Fibroblast of skin of back (primary cell): ENCODE measurements at regions not wholly inside any gene's neighbourhood (a gene's known extent, or its start where the extent isn't known, plus 50 kb on each side); places are given as distances from the start of the nearest gene placed in this dataset.

Source experiments
- DNase-seq: peaks from one replicate; pipeline ENCODE4 v3.0.0-alpha.2; 2013

DNA sequence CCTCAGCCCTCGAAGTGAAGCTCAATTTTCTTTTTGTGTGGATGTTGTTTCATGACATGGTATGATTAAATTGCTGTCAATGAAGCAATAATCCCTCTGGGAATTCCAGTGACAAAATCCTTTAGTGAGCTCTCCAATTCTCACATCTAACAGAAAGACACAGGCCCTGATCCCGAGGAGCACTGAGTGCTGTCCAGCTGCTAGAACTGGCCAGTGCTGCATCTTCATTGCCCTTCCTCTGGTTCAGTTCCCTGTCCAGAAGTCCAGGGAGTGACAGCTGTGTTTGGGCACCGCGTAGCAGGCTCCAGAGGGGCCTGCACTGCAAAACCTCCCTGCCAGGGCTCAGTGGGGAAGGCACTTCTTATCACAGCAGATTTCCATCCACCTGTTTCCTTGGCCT is 516.8 kb upstream of the ATP11B start:
- DNase-seq, result no peak

DNA sequence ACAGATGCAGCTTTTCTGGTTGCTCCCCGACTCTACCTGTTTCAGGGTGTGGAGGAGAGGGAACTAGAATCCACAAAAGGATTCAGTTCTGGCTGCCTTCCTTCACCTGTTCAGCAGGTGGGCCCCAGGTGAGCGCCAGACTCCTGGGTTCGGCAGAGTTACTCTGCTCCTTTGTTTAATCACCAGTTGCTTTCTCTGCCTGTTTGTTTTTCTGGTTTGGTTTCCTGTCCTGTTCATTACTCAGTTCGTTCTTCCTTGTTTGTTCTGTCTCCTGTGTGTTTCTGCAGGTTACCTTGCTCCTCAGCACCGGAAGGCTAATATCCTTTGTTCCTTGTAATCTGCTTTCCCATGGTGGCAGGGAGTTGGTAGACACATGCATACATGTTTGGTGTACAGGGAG is 508.5 kb upstream of the ATP11B start:
- no peak for DNase-seq

DNA sequence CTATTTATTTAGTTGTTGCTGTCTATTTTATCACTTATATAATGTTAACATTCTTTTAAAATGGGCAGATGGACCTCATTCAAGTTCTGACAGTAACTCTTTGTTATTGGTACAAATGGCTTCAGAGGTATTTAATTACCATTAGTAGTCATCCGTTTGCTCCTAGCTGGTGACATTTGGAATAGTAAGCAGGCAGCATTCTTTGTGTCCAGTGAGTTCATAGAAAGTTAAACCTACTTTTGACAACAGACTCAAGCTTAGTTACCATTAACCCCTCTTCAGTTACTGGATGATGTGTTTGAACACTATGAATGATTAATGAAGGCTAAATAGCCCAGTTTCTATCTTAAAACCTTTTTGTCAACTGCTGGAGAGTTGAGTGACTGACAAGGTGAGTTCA is 500.7 kb upstream of the ATP11B start:
- no peak for DNase-seq

DNA sequence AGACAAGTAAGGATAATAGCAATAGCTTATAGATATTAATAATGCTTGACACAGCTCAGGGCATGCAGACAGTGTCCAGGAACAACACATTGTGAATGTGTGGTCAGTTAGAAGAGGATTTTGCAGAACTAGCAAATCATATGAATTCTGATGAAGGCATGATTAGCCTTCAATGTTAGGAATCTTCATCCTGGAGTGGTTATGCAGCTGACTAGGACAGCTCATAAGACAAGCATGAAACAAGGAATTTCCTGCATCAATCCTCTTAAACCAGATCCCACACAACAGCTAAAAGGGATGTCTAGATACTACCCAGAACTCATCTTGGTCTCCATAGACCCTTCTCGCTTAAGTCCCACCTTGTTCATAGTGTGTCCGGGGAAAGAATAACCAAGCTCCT is 499.0 kb upstream of the ATP11B start:
- DNase-seq, result peak; percentile 91

DNA sequence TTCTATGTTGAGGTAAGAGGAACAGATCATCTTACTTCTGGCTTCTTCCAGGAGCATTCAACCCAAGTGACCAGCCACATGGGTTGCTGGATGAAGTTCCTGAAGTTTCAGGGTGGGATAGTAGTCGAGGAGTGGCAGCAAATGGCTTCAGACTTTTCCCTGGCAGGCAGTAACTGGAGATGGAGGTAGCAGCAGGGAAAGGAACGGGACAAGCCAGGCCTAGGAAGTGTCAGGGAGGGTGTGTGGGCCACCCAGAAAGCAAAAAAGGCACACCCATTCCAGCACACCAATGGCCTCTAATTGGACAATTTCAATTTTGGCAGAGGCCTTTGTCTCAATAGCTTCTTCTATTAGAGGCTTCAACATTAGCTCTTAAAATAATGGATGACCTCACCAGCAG is 498.6 kb upstream of the ATP11B start:
- DNase-seq, result peak; percentile 25

DNA sequence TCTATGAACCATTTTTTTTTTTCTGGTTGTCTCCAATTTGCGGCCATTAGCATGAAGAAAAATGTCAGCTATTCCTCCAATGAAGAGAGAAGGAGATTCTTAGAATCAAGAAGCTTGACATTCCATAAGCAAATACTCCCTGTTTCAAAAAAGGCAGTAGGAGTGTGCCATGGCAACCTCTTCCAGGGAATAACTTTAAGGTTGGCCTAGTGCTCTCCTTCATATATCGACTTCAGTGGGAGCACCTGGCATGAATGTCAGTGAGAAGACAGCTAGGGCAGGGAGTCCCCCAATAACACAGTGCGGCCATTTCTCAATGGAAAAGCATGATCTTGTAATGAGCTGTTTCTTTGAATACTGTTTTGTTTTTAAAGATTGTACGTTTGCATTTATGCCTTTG is 493.0 kb upstream of the ATP11B start:
- no peak for DNase-seq

DNA sequence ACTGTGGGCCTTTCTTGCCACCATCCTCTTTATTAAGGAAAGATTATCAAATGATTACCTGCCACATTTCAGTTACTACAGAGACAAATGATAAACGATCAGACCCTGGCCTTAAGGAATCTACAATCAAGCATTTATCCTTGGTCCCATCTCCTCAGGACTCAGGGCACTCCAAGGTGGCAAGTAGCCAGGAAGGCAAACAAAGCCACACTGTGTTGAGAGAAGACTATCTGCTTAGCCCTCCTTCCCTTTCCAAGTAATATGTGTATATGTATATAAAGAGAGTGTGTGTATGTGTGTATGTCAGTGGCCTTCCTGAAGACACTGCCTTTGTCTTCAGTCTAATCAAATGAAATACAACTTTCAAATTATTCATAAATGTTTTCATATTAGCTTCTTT is 490.1 kb upstream of the ATP11B start:
- DNase-seq, result no peak

DNA sequence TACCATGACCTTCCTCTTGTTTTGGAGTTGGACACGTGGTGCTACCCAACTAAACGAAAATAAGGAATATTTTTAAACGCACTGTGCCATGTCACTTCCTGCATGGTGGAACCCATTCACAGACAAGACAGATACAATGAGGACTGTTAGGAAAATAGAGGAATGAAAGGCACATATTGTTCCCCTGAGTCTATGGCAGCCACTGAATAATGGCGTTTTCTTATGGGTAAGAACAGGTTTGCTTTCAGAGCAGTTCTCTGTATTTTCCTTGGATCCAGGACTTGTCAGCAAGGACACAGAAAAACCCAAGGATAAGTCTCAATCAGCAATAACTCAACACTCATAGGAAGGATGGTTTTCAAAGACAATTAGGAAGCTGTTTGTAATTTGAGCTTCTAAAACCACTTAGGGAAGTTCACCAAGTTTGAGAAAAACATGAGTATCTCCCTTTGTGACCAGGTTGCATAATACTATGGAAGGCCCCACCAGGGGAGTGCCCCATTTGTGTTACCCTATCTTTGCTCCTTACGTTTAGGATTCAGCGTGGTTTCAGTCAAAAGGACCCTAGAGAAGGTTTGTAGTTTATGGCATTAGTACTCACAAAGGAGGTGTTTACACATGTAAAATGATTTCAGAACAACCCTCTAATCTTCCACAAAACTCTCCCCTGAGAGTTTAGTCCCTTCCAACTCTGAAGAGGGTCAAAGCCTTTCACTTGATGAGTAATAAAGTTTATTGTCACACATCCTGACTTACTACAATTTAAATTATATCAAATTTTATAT is 487.2 kb upstream of the ATP11B start:
- DNase-seq, result no peak

DNA sequence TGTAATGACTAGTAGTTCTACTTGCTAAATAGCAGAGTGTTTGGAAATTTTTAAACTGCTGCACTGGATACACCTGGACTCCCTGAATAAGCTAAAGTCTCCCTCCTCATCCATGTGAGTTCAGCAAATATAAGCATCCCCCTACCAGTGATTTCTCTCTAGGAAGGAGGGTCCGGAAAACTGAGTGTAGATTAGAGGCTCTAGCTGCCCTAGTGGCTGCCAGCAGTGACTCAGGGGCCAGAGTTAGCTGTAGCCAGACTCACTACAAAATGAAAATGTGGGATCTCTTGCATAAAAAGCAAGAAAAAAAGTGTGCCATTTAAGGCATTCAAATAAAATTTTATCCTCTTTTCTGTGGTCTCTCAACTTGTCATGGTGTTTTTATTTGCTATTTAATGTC is 485.0 kb upstream of the ATP11B start:
- DNase-seq, result no peak

DNA sequence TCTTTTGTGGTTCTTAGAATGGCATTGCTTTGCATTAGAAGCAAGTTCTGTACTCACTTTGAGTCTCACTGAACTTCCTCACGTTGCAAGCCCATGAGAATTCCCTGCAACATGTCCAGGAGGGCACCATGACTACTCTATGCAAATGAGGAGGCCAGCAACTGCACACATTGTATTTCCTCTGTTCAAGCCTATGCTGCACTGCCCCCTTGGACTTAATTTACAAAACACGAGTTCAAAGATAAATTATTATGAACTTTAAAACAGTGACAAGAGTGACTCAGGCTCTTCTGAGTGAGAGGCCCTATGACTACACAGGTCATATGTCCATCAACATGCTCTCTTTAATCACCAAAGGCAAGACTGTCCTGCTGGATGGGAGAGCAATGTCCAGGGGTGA is 484.2 kb upstream of the ATP11B start:
- no peak for DNase-seq

DNA sequence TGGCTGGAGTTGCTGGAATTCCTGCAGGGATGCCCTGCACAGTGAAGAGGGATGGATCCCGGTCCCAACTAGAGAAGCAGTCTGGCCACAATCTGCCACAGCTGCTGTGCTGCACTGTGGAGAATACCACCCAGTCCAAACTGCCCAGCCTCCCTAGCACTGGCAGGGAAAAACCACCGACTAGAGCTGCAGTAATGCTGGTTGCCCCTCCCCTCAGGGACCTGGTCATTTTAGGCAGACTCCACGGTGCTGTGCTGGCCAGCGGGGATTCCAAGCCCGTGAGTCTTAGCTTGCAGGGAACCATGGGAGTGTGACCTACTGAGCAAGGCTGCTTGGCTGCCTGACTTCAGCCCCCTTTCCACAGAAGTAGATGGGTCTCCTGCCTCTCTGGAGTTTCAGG is 478.0 kb upstream of the ATP11B start:
- peak; percentile 12 for DNase-seq

DNA sequence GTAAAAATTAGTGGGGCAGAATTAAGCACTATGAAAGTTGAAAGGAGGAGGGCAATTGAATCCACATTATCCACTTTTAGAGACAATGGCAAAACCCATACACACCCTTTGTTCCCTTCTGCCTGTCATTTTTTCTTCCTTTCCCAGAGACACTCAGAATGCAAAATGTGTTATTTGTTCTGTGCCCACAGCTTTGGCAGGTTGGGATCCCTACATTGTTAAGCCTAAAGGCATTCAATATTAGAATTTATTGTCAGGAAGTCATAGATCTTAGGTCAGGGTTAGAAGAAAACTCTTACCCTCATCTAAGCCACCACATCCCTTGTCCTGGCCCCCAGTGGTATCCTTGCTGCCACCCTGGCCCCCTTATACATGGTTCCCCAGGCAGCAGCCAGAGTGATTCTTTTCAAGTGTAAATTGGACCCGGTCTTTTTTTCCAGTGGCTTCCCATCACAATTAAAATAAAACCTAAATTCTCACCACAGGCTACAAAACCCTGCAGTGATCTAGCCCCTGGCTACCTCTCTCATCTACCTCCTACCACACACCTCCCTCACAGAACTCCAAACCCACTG is 470.1 kb upstream of the ATP11B start:
- no peak for DNase-seq

DNA sequence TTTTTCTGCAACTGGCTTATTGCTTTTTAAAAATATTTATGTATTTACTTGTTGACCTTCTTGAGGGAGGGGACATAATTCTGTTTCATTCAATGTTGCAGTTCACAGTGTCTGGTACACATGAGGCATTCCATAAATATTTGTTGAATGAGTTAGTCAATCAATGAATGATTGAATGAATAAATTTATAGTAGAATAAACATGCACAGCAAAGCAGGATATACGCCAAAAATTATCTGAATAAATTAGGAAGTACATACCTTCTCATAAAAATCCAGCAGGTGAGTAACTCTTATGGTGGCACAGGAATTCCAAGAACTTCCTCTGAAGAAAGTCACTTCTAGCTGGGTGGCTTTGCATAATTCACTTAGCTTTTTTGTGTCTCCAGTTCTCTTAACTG is 469.4 kb upstream of the ATP11B start:
- peak; percentile 13 for DNase-seq

DNA sequence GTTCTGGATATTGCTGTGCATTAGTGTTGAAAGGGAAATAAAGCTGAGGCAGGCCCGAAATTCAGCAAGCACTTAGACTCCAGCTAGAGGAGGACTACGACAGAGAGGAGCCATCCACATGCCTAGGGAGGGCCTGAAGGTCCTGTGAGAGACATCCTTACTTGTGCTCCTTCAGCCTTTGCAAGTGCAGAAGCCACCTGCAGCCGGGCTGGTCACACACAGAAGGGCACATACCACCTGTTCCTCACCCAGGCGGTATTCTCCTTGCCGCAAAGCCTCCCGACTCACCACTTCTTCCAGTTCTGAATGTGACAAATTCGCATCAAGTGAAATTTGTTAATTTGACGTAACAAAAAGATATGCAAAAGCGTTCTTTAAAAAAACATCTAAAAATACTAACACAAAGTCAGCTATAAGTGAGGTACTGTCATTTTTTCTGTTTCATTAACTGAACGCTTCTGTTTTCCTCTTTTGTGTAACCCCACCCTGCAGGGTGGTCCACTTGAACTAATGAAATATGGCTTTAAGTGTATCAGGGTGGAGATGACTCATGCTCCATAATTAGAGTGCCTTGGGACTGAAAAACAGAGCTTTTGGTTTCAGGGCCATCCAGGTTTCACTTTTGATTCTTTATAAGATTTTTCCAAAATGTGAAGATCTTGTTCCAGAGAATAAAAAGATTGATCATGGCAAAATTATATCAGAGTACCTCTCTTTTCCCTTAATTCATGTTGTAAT is 467.9 kb upstream of the ATP11B start:
- DNase-seq, result peak; percentile 51

DNA sequence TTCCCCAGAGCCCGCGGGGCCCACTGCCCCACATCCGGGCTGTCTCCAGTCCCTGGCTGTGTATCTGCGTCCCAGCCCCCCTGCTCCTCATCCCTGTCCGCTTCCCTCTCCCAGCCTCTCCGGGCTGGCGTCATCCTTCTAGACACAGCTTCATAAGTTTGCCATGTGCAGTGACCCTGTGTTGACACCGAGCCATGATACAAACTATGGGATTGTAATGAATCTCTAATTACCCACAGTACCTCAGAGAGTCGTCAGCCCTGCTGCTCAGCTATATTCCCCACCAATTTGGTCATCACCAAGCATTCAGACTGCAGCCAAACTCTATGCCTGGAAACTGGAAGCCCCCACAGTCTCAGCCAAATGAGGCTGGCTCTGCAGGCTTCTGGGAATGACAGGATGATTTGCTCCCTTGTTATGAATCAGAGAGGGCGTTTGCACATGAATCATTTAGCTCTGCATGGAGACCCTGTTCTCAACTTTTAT is 466.1 kb upstream of the ATP11B start:
- peak; percentile 74 for DNase-seq

DNA sequence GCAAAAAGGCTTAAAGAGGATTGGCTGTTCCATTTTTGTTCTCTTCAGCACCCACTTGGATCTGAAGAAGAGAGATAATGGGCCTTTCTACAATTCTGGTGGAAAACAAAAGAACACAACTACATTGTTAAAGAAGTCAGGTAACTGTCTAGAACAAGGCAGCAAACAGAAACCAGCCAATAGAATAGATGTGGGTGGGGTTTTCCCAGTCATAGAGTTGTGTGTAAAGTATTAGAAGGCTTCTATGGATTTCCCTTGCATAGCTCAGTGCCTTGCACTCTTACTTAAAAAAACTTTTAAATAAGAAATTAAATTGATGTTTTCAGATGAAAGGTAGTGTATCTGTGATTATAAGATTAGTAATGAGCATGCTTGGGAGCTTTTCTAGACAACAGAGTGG is 462.7 kb upstream of the ATP11B start:
- no peak for DNase-seq

DNA sequence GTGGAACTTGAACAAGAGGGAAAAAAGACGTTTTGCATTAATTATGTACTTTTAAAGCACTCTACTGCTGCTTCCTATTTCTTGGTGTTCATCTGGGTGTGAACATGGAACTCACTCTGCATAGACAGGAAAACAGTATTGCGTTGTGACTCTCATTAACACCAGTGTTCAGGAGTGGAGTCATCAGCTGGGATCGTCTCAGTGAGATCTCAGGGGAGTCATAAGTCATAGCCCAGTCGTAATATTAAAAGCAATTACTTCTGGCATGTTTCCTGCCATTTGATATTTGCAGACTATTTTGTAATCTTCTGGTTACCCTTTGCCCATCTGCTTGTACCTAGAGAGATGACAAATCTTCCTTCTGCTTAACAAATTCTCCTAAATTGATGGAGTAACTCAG is 462.0 kb upstream of the ATP11B start:
- DNase-seq, result peak; percentile 26

DNA sequence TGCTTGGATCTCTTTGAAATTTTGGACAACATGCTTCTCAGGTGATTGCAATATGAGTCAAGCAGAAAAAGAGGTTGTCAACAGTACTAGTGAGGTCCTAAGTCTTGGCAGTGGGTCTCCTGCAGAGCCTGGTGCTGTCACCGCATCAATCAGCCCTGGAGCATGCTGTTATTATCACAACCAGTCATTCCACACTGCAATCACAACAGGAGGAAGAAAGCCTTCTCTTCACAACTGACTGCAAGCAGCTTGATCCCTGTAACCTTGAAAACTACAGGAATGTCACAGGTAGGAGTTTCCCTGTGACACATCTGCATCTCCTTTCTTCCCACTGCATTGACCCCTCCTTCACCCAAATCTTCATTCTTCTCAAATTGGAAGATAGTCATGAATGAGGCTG is 451.1 kb upstream of the ATP11B start:
- no peak for DNase-seq

DNA sequence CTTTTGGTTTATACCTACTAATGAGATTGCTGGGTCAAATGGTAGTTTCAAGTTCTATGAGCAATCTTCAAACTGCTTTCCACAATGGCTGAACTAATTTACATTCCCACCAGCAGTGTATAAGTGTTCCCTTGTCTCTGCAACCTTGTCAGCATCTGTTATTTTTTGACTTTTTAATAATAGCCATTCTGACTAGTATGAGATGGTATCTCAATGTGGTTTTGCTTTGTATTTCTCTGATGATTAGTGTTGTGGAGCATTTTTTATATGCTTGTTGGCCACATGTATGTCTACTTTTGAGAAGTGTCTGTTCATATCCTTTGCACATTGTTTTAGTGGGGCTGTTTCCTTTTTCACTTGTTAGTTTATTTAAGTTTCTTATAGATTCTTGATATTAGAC is 449.3 kb upstream of the ATP11B start:
- peak; percentile 30 for DNase-seq

DNA sequence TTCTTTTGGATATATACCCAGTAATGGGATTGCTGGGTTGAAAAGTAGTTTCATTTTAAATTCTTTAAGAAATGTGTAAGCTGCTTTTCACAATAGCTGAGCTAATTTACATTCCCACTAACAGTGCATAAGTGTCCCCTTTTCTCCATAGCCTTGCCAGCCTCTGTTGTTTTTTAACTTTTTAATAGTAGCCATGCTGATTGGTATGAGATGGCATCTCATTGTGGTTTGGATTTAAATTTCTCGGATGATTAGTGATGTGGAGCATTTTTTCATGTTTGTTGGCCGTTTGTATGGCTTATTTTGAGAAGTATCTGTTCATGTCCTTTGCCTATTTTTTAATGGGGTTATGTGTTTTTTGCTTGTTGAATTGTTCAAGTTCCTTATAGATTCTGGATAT is 444.3 kb upstream of the ATP11B start:
- DNase-seq, result peak; percentile 28

DNA sequence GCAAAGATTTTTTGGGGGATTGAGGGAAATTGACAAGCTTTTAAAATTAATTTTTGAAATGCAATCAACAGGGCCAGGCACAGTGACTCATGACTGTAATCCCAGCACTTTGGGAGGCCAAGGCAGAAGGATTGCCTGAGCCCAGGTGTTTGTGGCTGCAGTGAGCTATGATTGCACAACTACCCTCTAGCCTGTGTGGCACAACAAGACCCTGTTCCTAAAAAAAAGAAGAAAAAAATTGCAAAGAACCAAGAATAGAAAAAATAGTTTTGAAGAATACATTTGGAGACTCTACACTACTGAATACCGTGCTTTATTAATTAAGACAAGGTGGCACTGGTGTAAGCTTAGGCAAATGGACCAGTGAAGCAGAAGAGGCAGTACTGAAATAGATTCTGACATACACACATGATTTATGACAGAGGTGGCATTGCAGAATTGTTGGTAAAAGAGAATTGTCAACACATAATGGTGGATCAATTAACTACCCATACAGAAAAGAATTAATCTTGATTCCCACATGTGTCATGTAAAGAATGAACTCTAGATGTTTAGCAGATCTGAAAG is 443.3 kb upstream of the ATP11B start:
- DNase-seq, result no peak

DNA sequence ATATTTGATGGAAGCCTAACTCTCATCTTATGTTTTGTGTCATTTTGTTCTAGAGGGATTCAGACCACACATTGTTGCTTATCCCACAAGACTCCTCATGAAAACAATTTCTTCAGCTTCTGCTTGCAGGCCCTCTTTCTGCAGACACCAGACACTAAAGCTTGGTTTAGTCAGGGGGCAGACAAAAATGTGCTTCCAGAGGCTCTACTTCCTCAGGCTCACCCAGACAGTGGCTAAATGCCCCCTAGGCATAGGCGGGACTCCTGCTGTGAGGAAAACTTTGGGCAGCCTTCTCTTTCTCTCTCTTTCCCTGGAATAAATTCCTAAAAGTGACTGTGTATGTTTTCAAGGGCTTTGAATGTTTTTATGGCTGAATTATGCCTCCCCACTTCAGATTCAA is 435.4 kb upstream of the ATP11B start:
- peak; percentile 80 for DNase-seq

DNA sequence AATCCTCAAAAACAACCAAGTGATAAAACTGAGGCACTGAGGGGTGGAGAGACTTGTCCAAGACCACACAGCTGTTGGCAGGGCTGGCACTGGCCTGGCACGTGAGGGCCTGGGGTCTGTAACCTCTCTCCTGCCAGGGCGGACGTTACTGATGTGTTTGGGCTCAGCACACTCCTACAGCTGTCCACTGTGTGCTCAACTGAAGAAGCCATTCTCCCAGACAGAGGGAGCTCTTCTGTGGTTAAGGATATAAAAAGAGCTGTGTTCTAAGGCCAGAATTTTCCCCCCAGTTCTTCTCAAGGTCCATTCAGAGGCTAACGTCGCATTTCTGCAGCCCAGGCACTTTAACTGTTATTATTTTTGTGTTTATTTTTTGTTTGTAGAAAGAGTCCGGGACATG is 429.0 kb upstream of the ATP11B start:
- DNase-seq, result no peak
